ENCODE measurements at regions not wholly inside any gene's neighbourhood (a gene's known extent, or its start where the extent isn't known, plus 50 kb on each side); places are given as distances from the start of the nearest gene placed in this dataset.

- H3K9me3 ChIP-seq (ENCODE audit: control insufficient read depth in 4 of 4, insufficient read depth in 3 of 4, low read length in 3 of 4), result peaks cover 0 to 7% (median 1%) of the 10 kb centered on the region in 4 donors
- DNase-seq (no peak), ATAC-seq (ENCODE audit: insufficient read depth, low FRiP score) (no peak)
- no peaks in the 10 kb centered on the region for H3K36me3 ChIP-seq (ENCODE audit: control insufficient read depth in 4 of 4, insufficient read depth in 4 of 4, low read length in 4 of 4)
- WGBS, 2 donors, result 83 to 84% methylated on average over 1 of the region's 1 CpG
- H3K4me1 ChIP-seq (ENCODE audit: control insufficient read depth in 5 of 5, insufficient read depth in 5 of 5, low read length in 5 of 5), result no peaks in the 10 kb centered on the region
- H3K9ac ChIP-seq (ENCODE audit: insufficient read depth in 1 of 2, low read length in 2 of 2), result no peak overlapping the region
- H3K27me3 ChIP-seq (ENCODE audit: control insufficient read depth in 3 of 3, insufficient read depth in 3 of 3, low read length in 2 of 3), result no peaks in the 10 kb centered on the region
- TF ChIP-seq CTCF (IDR thresholded peaks at IDR 0.05; ENCODE audit: control extremely low read depth, extremely low read depth), result no peak
- no peak overlapping the region for H3K4me3 ChIP-seq
- no peak overlapping the region for H3K27ac ChIP-seq (ENCODE audit: low read depth in 1 of 2, low read length in 1 of 2)
Measured at GRCh38 chr4:66160606-66161005, 490.3 kb upstream of the EPHA5 start.

GRCh38 chr4:66157594-66157993 lies 487.3 kb upstream of the EPHA5 start:
- Histone ChIP-seq H3K9ac (ENCODE audit: insufficient read depth in 1 of 2, low read length in 2 of 2) (no peak overlapping the region), H3K36me3 (ENCODE audit: control insufficient read depth in 4 of 4, insufficient read depth in 4 of 4, low read length in 4 of 4) (no peaks in the 10 kb centered on the region), H3K27ac (ENCODE audit: low read depth in 1 of 2, low read length in 1 of 2) (no peak overlapping the region), H3K4me3 (no peak overlapping the region), H3K4me1 (ENCODE audit: control insufficient read depth in 5 of 5, insufficient read depth in 5 of 5, low read length in 5 of 5) (no peaks in the 10 kb centered on the region), H3K9me3 (ENCODE audit: control insufficient read depth in 4 of 4, insufficient read depth in 3 of 4, low read length in 3 of 4) (no peaks in the 10 kb centered on the region), H3K27me3 (ENCODE audit: control insufficient read depth in 3 of 3, insufficient read depth in 3 of 3, low read length in 2 of 3) (no peaks in the 10 kb centered on the region)
- no peak for TF ChIP-seq CTCF (IDR thresholded peaks at IDR 0.05; ENCODE audit: control extremely low read depth, extremely low read depth)
- DNase-seq (no peak), ATAC-seq (ENCODE audit: insufficient read depth, low FRiP score) (no peak)

GRCh38 chr4:66130042-66130441 lies 459.8 kb upstream of the EPHA5 start:
- Histone ChIP-seq H3K27me3 (ENCODE audit: control insufficient read depth in 3 of 3, insufficient read depth in 3 of 3, low read length in 2 of 3) (no peaks in the 10 kb centered on the region), H3K9me3 (ENCODE audit: control insufficient read depth in 4 of 4, insufficient read depth in 3 of 4, low read length in 3 of 4) (no peaks in the 10 kb centered on the region), H3K36me3 (ENCODE audit: control insufficient read depth in 4 of 4, insufficient read depth in 4 of 4, low read length in 4 of 4) (no peaks in the 10 kb centered on the region), H3K27ac (ENCODE audit: low read depth in 1 of 2, low read length in 1 of 2) (no peak overlapping the region), H3K4me1 (ENCODE audit: control insufficient read depth in 5 of 5, insufficient read depth in 5 of 5, low read length in 5 of 5) (no peaks in the 10 kb centered on the region), H3K9ac (ENCODE audit: insufficient read depth in 1 of 2, low read length in 2 of 2) (no peak overlapping the region), H3K4me3 (no peak overlapping the region)
- 73 to 76% methylated on average over 6 of the region's 6 CpGs for WGBS, 2 donors
- DNase-seq, result no peak
- ATAC-seq (ENCODE audit: insufficient read depth, low FRiP score), result no peak
- no peak for TF ChIP-seq CTCF (IDR thresholded peaks at IDR 0.05; ENCODE audit: control extremely low read depth, extremely low read depth)

DNA sequence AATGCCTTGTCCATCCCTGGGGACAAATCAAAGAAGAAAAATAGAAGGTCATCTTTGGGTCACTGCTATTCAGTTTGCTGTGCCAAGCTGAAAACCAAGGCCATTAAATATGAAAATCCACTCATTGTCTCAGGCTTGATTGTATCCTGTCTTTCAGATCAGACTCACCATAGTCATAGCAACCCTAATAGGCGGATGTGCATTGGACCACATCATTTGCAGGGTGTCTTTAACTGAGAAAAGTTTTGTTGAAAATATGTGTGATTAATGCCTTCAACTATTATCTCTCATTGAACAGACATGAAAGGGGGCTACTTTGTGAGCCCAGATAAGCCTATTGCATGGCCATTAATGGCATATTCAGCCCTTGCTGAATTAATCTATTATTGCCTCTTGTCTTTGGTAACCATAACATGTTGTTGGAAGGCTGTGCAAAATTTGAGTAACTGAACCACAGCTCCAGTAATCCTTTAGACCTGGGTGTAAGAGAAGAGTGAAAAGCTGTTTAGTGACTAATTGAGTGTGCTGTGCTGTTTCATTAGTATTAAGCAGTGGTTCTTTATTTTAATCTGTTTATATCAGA lies 453.6 kb upstream of the EPHA5 start:
- H3K36me3 ChIP-seq (ENCODE audit: control insufficient read depth in 4 of 4, insufficient read depth in 4 of 4, low read length in 4 of 4), result no peaks in the 10 kb centered on the region
- no peak for TF ChIP-seq CTCF (IDR thresholded peaks at IDR 0.05; ENCODE audit: control extremely low read depth, extremely low read depth)
- no peak overlapping the region for H3K9ac ChIP-seq (ENCODE audit: insufficient read depth in 1 of 2, low read length in 2 of 2)
- DNase-seq (no peak), ATAC-seq (ENCODE audit: insufficient read depth, low FRiP score) (no peak)
- H3K9me3 ChIP-seq (ENCODE audit: control insufficient read depth in 4 of 4, insufficient read depth in 3 of 4, low read length in 3 of 4), result no peaks in the 10 kb centered on the region
- H3K4me1 ChIP-seq (ENCODE audit: control insufficient read depth in 5 of 5, insufficient read depth in 5 of 5, low read length in 5 of 5), result no peaks in the 10 kb centered on the region
- WGBS, 2 donors, result 70 to 75% methylated on average over 1 of the region's 1 CpG
- no peak overlapping the region for H3K27ac ChIP-seq (ENCODE audit: low read depth in 1 of 2, low read length in 1 of 2)
- no peak overlapping the region for H3K4me3 ChIP-seq
- no peaks in the 10 kb centered on the region for H3K27me3 ChIP-seq (ENCODE audit: control insufficient read depth in 3 of 3, insufficient read depth in 3 of 3, low read length in 2 of 3)

Measured in lung (tissue), 11 donors.